Loucy (cell line): ENCODE measurements at regions not wholly inside any gene's neighbourhood (a gene's known extent, or its start where the extent isn't known, plus 50 kb on each side); places are given as distances from the start of the nearest gene placed in this dataset.

Source experiments
- H2AFZ ChIP-seq: fragments of 200-600 bp; sonication (generic); 2 replicates; pipeline ENCODE4 v1.6.0; 2016; ENCODE audit warnings: antibody characterized with exemption, mild to moderate bottlenecking, low read length, moderate library complexity
- H3F3A ChIP-seq: fragments of 200-600 bp; 2 replicates; pipeline ENCODE4 v1.6.0; 2016; ENCODE audit warnings: antibody characterized with exemption, low read depth, mild to moderate bottlenecking
- H3K27me3 ChIP-seq: fragments of 200-600 bp; sonication (generic); 2 replicates; pipeline ENCODE4 v1.6.1; 2014; ENCODE audit warnings: low read length, mild to moderate bottlenecking; ENCODE audit not compliant: insufficient read depth, poor library complexity, severe bottlenecking
- H3K36me3 ChIP-seq: fragments of 200-600 bp; sonication (generic); 2 replicates; pipeline ENCODE4 v1.6.1; 2016; ENCODE audit warnings: low read length; ENCODE audit not compliant: insufficient read depth
- H3K4me1 ChIP-seq: fragments of 200-600 bp; sonication (generic); 2 replicates; pipeline ENCODE4 v1.5.1; 2014; ENCODE audit warnings: low read length, mild to moderate bottlenecking; ENCODE audit not compliant: insufficient read depth, poor library complexity, severe bottlenecking
- H3K4me2 ChIP-seq: fragments of 200-600 bp; sonication (generic); 2 replicates; pipeline ENCODE4 v1.6.0; 2014; ENCODE audit warnings: antibody characterized with exemption, low read length, low read depth, mild to moderate bottlenecking; ENCODE audit not compliant: poor library complexity, severe bottlenecking
- H3K4me3 ChIP-seq: fragments of 200-600 bp; sonication (generic); 2 replicates; pipeline ENCODE4 v1.5.1; 2014; ENCODE audit warnings: low read length, mild to moderate bottlenecking, mixed read lengths; ENCODE audit not compliant: poor library complexity, severe bottlenecking
- H3K79me2 ChIP-seq: fragments of 200-600 bp; sonication (generic); 2 replicates; pipeline ENCODE4 v1.6.1; 2014; ENCODE audit warnings: low read length; ENCODE audit not compliant: insufficient read depth
- H3K9ac ChIP-seq: fragments of 200-600 bp; sonication (generic); 2 replicates; pipeline ENCODE4 v1.6.0; 2014; ENCODE audit warnings: mild to moderate bottlenecking, low read depth, low read length, moderate library complexity; ENCODE audit not compliant: poor library complexity, severe bottlenecking
- H3K9me2 ChIP-seq: fragments of 200-600 bp; sonication (generic); replicated peaks from 2 replicates; pipeline ENCODE4 v1.6.1; 2016; ENCODE audit warnings: low read depth, low read length, mixed read lengths
- H3K9me3 ChIP-seq: fragments of 200-600 bp; sonication (generic); 2 replicates; pipeline ENCODE4 v1.6.1; 2014; ENCODE audit warnings: mild to moderate bottlenecking, antibody characterized with exemption, low read length, low read depth; ENCODE audit not compliant: insufficient read depth
- H4K20me1 ChIP-seq: fragments of 200-600 bp; sonication (generic); 2 replicates; pipeline ENCODE4 v1.6.0; 2014; ENCODE audit warnings: antibody characterized with exemption, low read length, mild to moderate bottlenecking; ENCODE audit not compliant: insufficient read depth, poor library complexity, severe bottlenecking
- EZH2phosphoT487 ChIP-seq: fragments of 200-600 bp; IDR thresholded peaks from 2 replicates; pipeline ENCODE4 v1.6.1; 2018; ENCODE audit warnings: antibody characterized with exemption, mild to moderate bottlenecking, moderate library complexity, borderline replicate concordance
- TF ChIP-seq, protein P1 (sequence below): fragments of 200-600 bp; sonication (generic); conservative IDR thresholded peaks from 2 replicates; pipeline ENCODE4 v1.5.1; 2014; ENCODE audit warnings: mild to moderate bottlenecking, antibody characterized with exemption, low read length

DNA sequence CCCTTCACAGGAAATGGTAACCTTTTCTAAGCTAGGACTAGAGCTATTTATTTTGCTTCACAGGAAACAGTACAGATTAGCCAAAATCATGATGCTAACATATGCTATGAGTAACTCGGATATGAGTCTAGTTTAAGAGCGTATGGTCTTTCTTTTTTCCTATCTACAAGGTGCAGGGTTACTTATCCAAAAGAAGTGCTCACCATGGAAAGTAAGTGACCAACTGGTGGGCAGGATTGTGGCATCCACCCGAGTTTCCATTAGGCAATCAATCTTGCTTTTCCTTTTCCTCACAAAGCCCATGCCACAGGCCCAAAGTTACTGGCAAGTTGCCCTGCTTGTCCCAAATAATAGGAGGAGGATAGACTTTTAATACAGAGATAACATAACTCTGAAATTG is 765.1 kb upstream of the POM121L12 start:
- H3K27me3 ChIP-seq: no peaks in the 10 kb centered on the region
- no peak overlapping the region for H3K9ac ChIP-seq
- no peaks in the 10 kb centered on the region for H3K9me2 ChIP-seq
- no peaks in the 10 kb centered on the region for H3K9me3 ChIP-seq
- H3K36me3 ChIP-seq: no peaks in the 10 kb centered on the region
- H3K79me2 ChIP-seq: no peaks in the 10 kb centered on the region
- H3K4me2 ChIP-seq: no peak overlapping the region
- H4K20me1 ChIP-seq: no peaks in the 10 kb centered on the region
- H3F3A ChIP-seq: no peaks in the 10 kb centered on the region
- no peaks in the 10 kb centered on the region for H3K4me1 ChIP-seq
- TF ChIP-seq, protein P1, sequence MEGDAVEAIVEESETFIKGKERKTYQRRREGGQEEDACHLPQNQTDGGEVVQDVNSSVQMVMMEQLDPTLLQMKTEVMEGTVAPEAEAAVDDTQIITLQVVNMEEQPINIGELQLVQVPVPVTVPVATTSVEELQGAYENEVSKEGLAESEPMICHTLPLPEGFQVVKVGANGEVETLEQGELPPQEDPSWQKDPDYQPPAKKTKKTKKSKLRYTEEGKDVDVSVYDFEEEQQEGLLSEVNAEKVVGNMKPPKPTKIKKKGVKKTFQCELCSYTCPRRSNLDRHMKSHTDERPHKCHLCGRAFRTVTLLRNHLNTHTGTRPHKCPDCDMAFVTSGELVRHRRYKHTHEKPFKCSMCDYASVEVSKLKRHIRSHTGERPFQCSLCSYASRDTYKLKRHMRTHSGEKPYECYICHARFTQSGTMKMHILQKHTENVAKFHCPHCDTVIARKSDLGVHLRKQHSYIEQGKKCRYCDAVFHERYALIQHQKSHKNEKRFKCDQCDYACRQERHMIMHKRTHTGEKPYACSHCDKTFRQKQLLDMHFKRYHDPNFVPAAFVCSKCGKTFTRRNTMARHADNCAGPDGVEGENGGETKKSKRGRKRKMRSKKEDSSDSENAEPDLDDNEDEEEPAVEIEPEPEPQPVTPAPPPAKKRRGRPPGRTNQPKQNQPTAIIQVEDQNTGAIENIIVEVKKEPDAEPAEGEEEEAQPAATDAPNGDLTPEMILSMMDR: no peak
- TF ChIP-seq EZH2phosphoT487: no peak
- H2AFZ ChIP-seq: no peak overlapping the region
- no peak overlapping the region for H3K4me3 ChIP-seq

DNA sequence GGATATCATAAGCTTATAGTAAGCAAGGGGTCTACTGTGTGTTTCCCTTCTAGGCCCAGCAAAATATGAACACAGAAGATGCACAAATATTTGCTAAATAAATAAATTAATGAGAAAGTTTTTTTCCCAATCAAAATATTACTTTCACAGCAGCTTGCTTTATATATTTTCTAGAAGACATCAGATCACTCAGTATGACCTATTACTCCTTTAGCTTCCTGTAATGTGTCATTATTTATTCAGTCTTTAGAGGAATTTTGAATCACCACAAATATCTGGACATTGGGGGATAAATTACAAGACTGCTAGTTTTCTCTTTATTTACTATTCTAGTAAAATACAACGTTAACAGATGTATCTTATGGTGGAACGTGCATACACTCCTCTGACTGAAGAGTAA is 765.8 kb upstream of the POM121L12 start:
- Histone ChIP-seq H2AFZ (no peak overlapping the region), H3K4me1 (no peaks in the 10 kb centered on the region), H3K9me3 (no peaks in the 10 kb centered on the region), H3K79me2 (no peaks in the 10 kb centered on the region), H3K4me3 (no peak overlapping the region), H3K27me3 (no peaks in the 10 kb centered on the region), H3K36me3 (no peaks in the 10 kb centered on the region), H3K9me2 (no peaks in the 10 kb centered on the region), H3F3A (no peaks in the 10 kb centered on the region), H3K9ac (no peak overlapping the region), H4K20me1 (no peaks in the 10 kb centered on the region), H3K4me2 (no peak overlapping the region)
- no peak for TF ChIP-seq EZH2phosphoT487
- TF ChIP-seq, protein P1: no peak

DNA sequence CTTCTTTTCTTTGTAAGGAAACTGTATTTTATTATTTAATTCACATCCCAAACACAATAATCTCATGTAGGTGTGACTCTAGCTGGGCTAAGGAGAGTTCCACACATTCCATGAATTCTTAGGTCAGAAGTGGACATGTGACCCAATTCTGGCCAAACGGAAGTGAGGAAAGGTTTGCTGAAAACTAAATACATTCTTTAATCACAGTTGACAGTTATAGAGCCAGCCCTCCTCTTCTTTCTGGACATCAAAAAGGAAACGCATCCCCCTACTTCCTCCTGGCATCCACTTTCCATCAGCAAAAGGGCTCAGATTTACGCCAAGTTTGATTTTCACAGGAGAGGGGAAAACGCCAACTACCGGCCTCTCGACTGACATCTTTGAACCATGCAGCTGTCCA is 774.4 kb upstream of the POM121L12 start:
- TF ChIP-seq EZH2phosphoT487: no peak
- TF ChIP-seq, protein P1: no peak
- no peak overlapping the region for H3K4me3 ChIP-seq
- no peaks in the 10 kb centered on the region for H3K9me2 ChIP-seq
- H3K9ac ChIP-seq: no peak overlapping the region
- no peak overlapping the region for H2AFZ ChIP-seq
- no peaks in the 10 kb centered on the region for H3K27me3 ChIP-seq
- H3K36me3 ChIP-seq: no peaks in the 10 kb centered on the region
- H3K4me1 ChIP-seq: no peaks in the 10 kb centered on the region
- H3K4me2 ChIP-seq: no peak overlapping the region
- no peaks in the 10 kb centered on the region for H3K79me2 ChIP-seq
- H3F3A ChIP-seq: no peaks in the 10 kb centered on the region
- H3K9me3 ChIP-seq: no peaks in the 10 kb centered on the region
- no peaks in the 10 kb centered on the region for H4K20me1 ChIP-seq
